Pulmonary artery endothelial cell (primary cell): ENCODE measurements at regions not wholly inside any gene's neighbourhood (a gene's known extent, or its start where the extent isn't known, plus 50 kb on each side); places are given as distances from the start of the nearest gene placed in this dataset.

Experiments used
- DNase-seq: peaks from one replicate; pipeline ENCODE4 v3.0.0-alpha.2; 2011; ENCODE audit warnings: low read depth, low spot score

DNA sequence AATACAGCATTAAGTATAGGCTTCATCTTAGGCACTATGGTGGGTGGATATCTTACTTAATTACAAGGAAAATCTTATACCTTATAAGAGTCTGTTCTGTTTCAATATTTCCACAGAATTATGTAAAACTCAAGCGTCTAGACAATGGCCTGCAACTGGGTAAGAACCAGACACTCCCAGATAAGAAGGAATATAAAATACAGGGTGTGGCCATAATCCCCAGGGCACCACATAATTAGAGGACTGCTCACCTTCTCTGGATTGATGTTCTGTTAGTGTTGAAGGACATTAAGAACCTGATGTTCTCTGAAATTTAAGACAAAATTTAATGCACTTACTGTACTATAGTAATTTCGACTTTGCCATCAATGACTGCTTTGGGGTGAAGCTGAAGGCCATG lies 198.2 kb upstream of the ARSJ start:
- DNase-seq: no peak

DNA sequence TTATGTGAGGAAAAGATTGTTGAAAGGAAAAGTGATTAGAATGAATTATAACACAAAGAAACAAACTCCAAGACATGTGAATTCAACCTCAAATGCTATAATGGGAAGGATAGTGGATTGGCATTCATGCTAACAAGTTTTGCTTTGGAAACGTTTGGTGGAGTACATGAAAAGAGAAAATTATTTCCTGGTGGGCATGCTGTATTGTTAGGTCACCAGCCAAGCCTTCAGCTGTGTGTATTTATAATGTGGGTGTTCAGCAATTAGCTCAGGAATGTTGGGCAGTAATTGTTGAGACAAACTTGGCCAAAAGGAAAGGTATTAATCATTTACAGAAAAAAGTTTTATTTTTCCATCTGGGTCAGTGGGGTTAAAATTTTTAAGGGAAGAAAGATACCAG lies 198.9 kb upstream of the ARSJ start:
- DNase-seq: no peak

DNA sequence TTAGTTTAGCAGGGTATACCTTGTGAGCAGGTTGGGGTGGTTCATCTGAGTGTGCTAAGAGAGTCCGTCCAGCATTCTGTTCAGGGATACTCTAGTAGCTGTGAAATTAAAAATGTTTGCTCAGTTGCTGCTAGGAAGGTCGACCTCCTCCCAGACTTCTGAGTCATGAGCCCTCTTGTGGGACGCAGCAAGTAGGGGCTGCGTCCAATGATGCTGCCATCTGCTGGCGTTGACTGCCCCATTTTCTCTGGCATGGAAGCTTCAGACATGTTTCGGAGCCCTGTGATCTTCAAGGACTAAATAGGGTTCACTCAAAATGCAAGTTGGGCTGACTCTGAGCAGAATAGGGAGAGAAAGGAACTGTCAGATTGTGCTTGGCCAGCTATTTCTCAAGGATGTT lies 201.0 kb upstream of the ARSJ start:
- peak; percentile 39 for DNase-seq

DNA sequence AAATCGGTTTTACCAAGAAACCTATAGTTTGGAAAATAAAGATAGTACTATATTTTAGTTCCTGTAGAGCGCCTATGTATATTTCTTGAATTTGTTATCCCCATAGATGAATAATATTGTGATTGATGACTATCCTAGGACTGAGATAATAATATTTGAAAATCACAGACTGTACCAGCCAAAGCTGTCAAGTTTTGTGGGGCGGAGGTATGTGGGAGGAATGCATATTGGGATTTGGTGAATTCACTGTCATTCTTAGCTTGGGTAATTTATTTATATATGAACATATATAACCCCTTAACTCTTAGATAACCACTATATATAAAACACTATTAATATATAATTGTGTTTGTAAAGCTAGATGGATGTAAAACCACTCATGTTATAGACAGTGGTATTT lies 205.5 kb upstream of the ARSJ start:
- no peak for DNase-seq

- DNase-seq: no peak
Measured at GRCh38 chr4:114187592-114187991, 208.1 kb upstream of the ARSJ start.

GRCh38 chr4:114191496-114191895 lies 212.0 kb upstream of the ARSJ start:
- no peak for DNase-seq

- DNase-seq: no peak
Measured at GRCh38 chr4:114192854-114193253, 213.4 kb upstream of the ARSJ start.

DNA sequence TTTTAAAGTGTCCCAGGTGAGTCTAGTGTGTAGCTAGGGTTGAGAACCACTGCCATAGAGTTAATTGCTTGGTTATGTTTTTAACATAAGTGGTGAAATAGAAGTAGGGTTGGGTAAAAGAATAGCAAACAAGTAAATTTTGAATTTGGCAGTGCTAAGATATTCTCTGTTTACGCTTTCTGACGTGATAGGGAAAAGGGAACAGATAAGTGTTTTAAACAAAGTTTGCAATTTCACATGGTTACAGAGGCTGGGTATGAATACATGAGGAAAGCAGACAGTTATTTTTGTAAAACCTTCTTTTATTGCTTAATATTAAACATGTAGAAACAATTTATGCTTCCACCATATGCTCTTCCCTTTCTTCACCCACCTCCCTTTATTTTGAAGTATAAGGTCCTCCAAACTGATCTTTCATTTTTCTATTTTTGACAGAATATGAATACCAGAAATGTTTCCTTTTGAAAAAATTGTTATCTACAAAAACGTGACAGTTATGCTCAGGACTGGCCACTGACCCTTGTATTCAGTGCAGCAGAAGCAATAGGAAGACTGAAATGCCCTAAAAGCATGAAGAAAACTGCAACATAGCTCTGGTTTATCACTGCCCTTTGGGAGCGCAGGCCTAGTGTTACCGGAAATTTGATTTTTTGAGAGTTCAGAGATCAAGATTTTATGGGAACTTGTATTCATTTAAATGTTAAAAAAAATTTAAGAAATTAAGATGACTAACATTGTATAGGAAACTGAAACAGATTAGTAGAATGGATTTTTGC lies 214.4 kb upstream of the ARSJ start:
- no peak for DNase-seq

DNA sequence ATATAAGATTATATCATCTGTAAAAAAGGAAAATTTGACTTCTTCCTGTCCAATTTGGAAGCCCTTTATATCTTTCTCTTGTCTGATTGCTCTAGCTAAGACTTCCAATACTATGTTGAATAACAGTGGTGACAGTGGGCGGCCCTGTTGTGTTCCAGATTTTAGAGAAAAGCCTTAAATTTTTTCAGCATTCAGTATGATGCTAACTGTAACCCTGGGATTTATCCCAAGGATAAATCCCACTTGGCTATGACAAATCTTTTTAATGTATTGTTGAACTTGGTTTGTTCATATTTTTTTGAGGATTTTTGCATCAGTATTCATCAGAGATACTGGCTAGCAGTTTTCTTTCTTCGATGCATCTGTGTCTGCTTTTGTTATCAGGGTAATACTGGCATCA lies 217.2 kb upstream of the ARSJ start:
- no peak for DNase-seq

DNA sequence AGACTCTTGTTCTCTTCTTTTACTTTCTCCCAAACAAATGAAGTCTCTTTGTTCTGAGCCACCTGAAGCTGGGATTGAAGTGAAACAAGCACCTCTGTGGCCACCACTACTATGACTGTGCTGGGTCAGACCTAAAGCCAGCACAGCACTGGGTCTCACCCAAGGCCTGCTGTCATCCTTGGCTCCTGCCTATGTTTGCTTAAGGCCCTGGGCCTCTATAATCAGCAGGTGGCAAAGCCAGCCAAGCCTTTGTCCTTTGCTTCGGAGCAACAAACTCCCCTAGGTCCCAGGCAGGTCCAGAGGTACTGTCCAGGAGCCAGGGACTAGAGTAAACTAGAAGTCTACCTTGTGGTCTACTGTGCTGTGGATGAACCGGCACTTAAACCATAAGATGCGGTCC lies 220.6 kb upstream of the ARSJ start:
- no peak for DNase-seq

DNA sequence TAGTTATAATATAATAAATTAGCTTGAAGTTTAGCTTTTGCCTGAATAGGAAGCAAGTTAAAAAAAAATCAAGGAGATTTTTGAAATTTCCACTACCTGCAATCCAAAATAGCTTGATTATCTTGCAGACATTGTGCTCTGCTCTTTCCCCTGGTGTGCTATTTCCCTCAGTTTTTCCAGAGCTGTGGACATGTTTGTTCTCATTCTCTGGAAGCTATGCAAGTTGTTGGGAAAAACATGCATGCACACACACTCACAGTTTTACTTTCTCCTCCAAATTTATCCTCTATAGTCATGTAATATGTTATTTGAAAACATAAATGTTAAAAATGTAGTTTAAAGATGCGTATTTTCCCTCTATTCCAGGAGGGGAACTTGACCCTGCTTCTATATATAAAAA lies 225.8 kb upstream of the ARSJ start:
- no peak for DNase-seq

DNA sequence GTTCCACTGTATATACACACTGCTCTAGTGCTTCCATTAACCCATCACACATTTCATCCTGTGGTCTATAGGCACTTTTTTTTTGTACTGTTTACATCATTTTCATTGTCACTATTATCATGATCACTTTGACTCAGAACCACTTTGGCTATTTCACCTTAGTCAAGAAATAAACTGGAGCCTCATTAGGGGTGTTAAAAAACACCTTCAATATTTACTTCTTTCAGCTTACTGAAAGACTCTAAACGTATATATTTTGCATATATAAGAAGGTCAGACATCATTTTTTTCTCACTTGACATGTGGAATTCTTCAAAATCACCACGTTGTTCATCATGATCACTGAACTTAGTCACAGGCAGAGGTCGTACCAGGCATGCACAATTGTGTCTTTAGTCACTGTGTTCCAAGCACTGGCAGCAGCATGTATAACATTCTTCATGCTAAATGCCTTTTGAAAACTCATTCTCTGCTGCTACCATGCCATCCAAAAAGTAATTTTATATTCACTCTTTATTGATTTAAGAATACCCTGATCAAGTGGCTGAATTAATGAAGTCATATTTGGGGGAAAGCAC lies 229.2 kb upstream of the ARSJ start:
- DNase-seq: no peak

- DNase-seq: no peak
Measured at GRCh38 chr4:114209584-114209983, 230.1 kb upstream of the ARSJ start.

- DNase-seq: no peak
Measured at GRCh38 chr4:114211556-114211955, 232.1 kb upstream of the ARSJ start.

- DNase-seq: no peak
Measured at GRCh38 chr4:114217150-114217817, 237.8 kb upstream of the ARSJ start.

DNA sequence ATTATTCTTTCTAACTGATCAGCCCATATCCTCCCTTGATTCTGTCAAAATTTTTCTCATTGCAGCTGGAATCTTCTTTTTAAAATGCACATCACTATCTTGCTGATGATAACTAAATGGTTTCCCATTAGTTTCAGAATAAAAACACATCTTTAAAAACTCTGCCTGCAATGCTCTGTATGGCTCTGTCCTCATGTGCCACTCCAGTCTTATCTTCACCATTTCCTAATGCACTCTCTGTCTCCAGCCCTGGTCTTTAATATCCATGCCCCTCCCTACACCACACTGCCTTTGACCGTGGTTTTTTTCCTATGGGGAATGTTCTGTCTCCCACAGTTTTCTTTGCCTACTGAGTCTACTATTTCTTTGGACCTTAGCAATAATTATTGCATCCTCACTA lies 244.1 kb upstream of the ARSJ start:
- DNase-seq: no peak

GRCh38 chr4:114225436-114225835 lies 246.0 kb upstream of the ARSJ start:
- no peak for DNase-seq

- no peak for DNase-seq
Measured at GRCh38 chr4:114226179-114226578, 246.7 kb upstream of the ARSJ start.

DNA sequence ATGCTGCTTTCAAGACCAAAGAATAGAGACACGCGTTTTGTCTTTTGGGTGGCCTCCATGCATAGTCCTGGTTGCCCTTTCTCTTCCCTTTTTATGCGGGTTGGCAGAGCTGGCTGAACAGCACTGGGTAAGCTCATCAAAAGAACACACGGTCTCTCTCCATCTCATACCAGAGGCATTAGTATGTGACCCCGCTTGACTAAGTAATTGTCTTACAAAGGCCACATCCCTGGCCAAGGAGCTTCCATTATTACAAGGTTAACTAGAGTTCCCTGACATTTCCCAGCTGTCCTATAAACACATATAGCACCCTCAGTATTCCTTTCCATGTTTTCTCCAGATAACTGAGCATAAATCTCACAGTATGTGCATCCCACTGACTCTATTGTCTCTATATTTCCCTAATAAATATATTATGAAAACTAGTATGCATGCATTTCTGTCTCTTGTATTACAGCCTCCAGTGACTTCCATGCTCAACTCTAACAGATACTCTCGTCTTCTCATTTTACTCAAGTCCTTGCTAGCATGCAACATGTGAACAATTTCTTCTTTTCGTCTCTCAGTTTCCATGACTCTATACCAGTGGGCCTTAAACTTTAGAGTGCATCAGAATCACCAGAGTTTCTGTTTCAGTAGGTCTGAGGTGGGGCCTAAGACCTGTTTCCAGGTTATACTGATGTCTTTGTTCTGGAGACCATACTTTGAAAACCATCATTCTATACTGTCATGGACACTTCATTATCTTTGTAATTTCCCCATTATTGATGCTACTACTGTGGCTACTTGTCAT lies 247.7 kb upstream of the ARSJ start:
- DNase-seq: no peak

DNA sequence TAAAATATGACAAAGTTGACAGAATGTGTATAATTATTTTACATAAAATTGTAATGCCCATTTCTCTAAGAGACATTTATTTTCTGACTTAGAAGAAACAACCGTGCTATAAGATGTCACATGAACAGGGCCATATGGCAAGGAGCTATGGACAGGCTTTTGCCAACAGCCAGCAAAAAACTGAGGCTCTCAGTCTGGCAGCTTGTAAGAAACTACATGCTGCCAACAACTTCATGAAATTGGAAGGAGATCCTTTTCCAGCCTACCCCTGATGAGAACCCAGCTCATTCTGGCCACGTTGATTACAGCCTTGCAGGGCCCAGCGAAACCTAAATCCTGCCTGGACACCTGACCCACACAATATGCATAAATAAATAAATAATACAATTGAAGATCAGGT lies 250.3 kb upstream of the ARSJ start:
- no peak for DNase-seq

GRCh38 chr4:114236171-114236769 lies 256.8 kb upstream of the ARSJ start:
- no peak for DNase-seq

DNA sequence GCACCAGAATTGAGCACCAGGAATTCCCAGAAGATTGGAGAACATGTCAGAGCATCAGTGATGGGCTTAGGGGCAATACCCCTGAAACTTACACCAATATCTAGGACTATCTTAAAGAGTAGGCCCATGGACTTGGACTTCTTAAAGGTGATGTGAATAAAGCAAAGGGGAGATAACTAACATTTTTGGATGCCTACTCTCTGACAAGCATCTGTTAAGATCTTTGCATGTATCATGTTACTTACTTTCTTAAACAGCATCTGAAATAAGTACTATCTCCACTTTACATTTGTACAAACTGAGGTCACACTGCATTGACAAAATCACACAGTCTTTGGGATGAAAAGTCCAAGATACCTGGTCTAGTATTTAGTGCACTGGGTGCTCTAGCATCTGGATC lies 258.6 kb upstream of the ARSJ start:
- no peak for DNase-seq
